Upper lobe of left lung (tissue), 6 donors: ENCODE measurements at regions not wholly inside any gene's neighbourhood (a gene's known extent, or its start where the extent isn't known, plus 50 kb on each side); places are given as distances from the start of the nearest gene placed in this dataset.

Experiments
- ATAC-seq, 2 donors: fragments of 200-7000 bp; cut with Tn5 transposase; one replicate each; pipeline ENCODE4 v1.9.1; 2022; ENCODE audit warnings: mild to moderate bottlenecking in 2 of 2, moderate library complexity in 2 of 2; ENCODE audit not compliant: low FRiP score in 2 of 2
- DNase-seq, 2 donors: peaks; one replicate each; pipeline ENCODE4 v3.0.0-alpha.2; 2019 to 2020
- H3K27ac ChIP-seq, 4 donors: fragments of 200-600 bp; sonication (generic); one replicate each; pipeline ENCODE4 v1.5.1; 2016 to 2019
- H3K27me3 ChIP-seq, 4 donors: fragments of 200-600 bp; sonication (generic); one replicate each; pipeline ENCODE4 v1.5.1; 2017 to 2019
- H3K36me3 ChIP-seq, 4 donors: fragments of 200-600 bp; sonication (generic); one replicate each; pipeline ENCODE4 v1.5.1; 2016 to 2019
- H3K4me1 ChIP-seq, 4 donors: fragments of 200-600 bp; sonication (generic); one replicate each; pipeline ENCODE4 v1.5.1; 2018 to 2019
- H3K4me3 ChIP-seq, 4 donors: fragments of 200-600 bp; sonication (generic); one replicate each; pipeline ENCODE4 v1.5.1; 2017 to 2019; ENCODE audit warnings: mild to moderate bottlenecking in 2 of 4, moderate library complexity in 1 of 4
- H3K9me3 ChIP-seq, 4 donors: fragments of 200-600 bp; sonication (generic); one replicate each; pipeline ENCODE4 v1.5.1; 2018 to 2019
- EP300 ChIP-seq, 4 donors: sonication (generic); formaldehyde crosslinking; IDR thresholded peaks; one replicate each; pipeline ENCODE4 v1.5.1; 2017; ENCODE audit warnings: antibody characterized with exemption in 4 of 4, control low read depth in 2 of 4
- POLR2A ChIP-seq, 4 donors: fragments of 450-650 bp; IDR thresholded peaks; one replicate each; pipeline ENCODE4 v1.5.1; 2016 to 2017; ENCODE audit warnings: antibody characterized with exemption in 4 of 4, mild to moderate bottlenecking in 2 of 4
- POLR2AphosphoS5 ChIP-seq, 2 donors: sonication (generic); formaldehyde crosslinking; IDR thresholded peaks; one replicate each; pipeline ENCODE4 v1.5.1; 2017; ENCODE audit warnings: antibody characterized with exemption in 2 of 2
- WGBS, 2 donors: methylation state at CpG; one replicate each; pipeline ENCODE4 v1.1.5; 2017 to 2018; 5-methylcytosine and 5-hydroxymethylcytosine counted together
- TF ChIP-seq, protein P1 (sequence below), 6 experiments: fragments of 450-650 bp in 4 of 6; fragments of 200-600 bp in 2 of 6; sonication (generic) in 2 of 6; IDR thresholded peaks; one replicate each; pipeline ENCODE4 v1.5.1; 2016 to 2019; ENCODE audit warnings: antibody characterized with exemption in 6 of 6
- donor health status: DM: no; HTN: no; CAD: no; lungs with moderate emphysema.
- donor health status: DM: no; HTN: yes; CAD: no; lungs with severe emphysema.

DNA sequence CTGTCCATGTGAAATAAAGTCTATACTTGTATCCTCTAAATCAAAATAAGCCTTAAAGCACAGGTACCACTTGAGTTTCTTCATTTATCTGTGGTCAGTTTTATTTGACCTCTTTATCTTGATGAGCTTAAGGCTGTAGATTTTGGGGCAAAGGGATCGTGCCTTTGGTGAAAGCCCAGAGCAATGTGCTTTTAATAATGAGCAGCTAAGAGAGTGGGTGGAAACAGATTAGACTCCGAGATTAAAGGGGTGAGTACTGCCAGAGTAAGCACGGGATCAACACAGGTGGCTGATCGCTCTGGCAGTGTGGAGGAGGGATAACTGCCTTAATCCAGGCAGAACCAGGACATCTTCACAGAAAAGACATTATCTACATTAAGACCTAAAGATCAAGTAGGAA lies 280.4 kb downstream of the TDRD15 start:
- WGBS, 2 donors = 70 to 73% methylated on average over 4 of the region's 4 CpGs
- Histone ChIP-seq H3K27ac (no peak overlapping the region), H3K4me1 (no peaks in the 10 kb centered on the region), H3K9me3 (no peaks in the 10 kb centered on the region), H3K27me3 (no peaks in the 10 kb centered on the region), H3K4me3 (no peak overlapping the region), H3K36me3 (no peaks in the 10 kb centered on the region)
- ATAC-seq (no peak), DNase-seq (no peak)
- TF ChIP-seq, protein P1, sequence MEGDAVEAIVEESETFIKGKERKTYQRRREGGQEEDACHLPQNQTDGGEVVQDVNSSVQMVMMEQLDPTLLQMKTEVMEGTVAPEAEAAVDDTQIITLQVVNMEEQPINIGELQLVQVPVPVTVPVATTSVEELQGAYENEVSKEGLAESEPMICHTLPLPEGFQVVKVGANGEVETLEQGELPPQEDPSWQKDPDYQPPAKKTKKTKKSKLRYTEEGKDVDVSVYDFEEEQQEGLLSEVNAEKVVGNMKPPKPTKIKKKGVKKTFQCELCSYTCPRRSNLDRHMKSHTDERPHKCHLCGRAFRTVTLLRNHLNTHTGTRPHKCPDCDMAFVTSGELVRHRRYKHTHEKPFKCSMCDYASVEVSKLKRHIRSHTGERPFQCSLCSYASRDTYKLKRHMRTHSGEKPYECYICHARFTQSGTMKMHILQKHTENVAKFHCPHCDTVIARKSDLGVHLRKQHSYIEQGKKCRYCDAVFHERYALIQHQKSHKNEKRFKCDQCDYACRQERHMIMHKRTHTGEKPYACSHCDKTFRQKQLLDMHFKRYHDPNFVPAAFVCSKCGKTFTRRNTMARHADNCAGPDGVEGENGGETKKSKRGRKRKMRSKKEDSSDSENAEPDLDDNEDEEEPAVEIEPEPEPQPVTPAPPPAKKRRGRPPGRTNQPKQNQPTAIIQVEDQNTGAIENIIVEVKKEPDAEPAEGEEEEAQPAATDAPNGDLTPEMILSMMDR (IDR thresholded peaks at IDR 0.05) = no peak

DNA sequence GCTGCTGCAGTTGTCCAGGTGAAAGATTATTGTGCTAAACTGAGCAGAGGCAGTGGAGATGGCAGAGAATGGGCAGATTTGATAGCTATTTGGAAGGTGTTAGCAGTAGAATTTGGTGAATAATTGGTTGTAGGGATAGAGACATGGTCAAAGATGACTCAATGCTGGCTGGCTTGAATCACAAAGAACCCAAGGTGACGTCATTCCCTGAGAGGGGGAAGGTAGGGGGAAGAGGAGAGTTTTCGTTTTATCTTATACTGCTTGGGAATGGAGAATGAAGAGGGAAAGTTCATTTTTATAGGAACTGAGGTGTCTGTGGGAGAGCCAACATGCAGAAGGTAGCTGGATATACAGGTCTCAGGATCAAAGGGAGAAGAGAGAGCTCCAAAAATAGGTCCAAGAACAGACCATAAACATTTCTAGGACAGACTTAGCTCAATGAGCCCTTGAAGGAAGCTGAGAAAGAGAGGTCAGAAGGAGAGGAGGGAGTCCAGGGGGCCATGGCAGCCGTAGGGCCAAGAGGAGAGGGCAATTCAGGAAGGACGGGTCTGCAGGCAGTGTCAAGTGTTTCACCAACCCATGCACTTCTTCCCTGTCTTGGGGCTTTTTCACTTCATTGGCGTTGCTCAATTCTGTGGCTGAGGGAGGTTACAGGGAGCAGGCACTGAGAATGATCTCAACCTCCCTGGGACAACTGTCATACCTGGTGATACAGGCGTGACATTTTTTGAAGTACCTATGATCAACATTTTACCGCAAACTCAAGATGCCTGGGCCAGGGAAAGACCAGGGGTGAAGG lies 281.3 kb downstream of the TDRD15 start:
- WGBS, 2 donors = 75 to 76% methylated on average over 7 of the region's 7 CpGs
- DNase-seq = no peak
- no peaks in the 10 kb centered on the region for H3K4me1 ChIP-seq
- ATAC-seq = peak in 1 of 2 donors; percentile 23
- H3K4me3 ChIP-seq = no peak overlapping the region
- TF ChIP-seq, protein P1 (IDR thresholded peaks at IDR 0.05) = no peak
- TF ChIP-seq POLR2A (IDR thresholded peaks at IDR 0.05) (no peak), POLR2AphosphoS5 (IDR thresholded peaks at IDR 0.05) (no peak), EP300 (IDR thresholded peaks at IDR 0.05) (no peak)
- H3K36me3 ChIP-seq = no peaks in the 10 kb centered on the region
- no peaks in the 10 kb centered on the region for H3K9me3 ChIP-seq
- H3K27me3 ChIP-seq = no peaks in the 10 kb centered on the region
- H3K27ac ChIP-seq = no peak overlapping the region

DNA sequence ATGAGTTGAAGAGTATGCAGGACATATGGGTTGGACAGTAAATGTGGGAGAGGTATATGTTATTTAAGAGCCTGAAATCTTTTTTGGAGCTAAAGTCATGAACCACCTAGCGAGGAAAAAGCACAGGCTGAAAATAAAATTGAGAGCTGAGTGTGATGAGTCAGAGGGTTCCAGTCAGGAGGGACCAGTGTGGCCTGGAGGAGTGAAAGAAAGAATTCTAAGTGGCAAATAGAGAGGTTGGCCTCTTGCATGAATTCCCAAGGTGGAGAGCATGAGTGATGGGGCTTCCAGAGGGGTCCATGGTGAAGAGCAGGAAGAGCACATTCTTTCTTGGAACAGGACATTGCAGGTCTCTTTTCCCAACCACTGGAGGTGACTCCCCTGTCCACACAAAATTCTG lies 282.6 kb downstream of the TDRD15 start:
- 82 to 83% methylated on average over 1 of the region's 1 CpG for WGBS, 2 donors
- no peaks in the 10 kb centered on the region for H3K27me3 ChIP-seq
- TF ChIP-seq POLR2A (IDR thresholded peaks at IDR 0.05) (no peak), POLR2AphosphoS5 (IDR thresholded peaks at IDR 0.05) (no peak), EP300 (IDR thresholded peaks at IDR 0.05) (no peak)
- TF ChIP-seq, protein P1 (IDR thresholded peaks at IDR 0.05) = no peak

DNA sequence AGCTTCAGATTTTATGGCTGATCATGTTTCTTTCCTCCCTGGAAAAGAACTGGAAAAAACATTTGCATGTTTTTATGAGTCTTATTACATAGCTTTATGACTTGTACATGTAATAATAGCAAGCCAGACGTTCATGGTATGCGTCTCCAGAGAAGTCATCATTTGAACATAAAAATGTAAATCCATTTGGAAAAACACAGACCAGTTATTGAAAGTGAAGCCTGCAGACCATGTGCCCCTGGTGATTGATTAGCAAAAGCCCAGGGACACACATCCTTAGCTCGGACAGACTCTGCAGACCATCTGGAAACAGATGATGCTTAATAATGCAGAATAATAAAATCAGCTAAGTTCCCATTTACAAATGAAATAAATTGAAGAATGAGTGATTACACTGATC lies 283.1 kb downstream of the TDRD15 start:
- Histone ChIP-seq H3K36me3 (no peaks in the 10 kb centered on the region), H3K4me1 (no peaks in the 10 kb centered on the region), H3K4me3 (no peak overlapping the region), H3K27ac (no peak overlapping the region), H3K9me3 (no peaks in the 10 kb centered on the region), H3K27me3 (no peaks in the 10 kb centered on the region)
- DNase-seq = no peak
- 71 to 75% methylated on average over 3 of the region's 3 CpGs for WGBS, 2 donors
- no peak for TF ChIP-seq POLR2A (IDR thresholded peaks at IDR 0.05)
- no peak for TF ChIP-seq EP300 (IDR thresholded peaks at IDR 0.05)
- TF ChIP-seq, protein P1 (IDR thresholded peaks at IDR 0.05) = no peak
- TF ChIP-seq POLR2AphosphoS5 (IDR thresholded peaks at IDR 0.05) = no peak
- no peak for ATAC-seq

More for the DNA sequence above, 282.6 kb downstream of the TDRD15 start:
- no peak for ATAC-seq
- no peaks in the 10 kb centered on the region for H3K36me3 ChIP-seq
- H3K9me3 ChIP-seq = no peaks in the 10 kb centered on the region
- H3K27ac ChIP-seq = no peak overlapping the region
- no peak for DNase-seq
- H3K4me1 ChIP-seq = no peaks in the 10 kb centered on the region
- no peak overlapping the region for H3K4me3 ChIP-seq

DNA sequence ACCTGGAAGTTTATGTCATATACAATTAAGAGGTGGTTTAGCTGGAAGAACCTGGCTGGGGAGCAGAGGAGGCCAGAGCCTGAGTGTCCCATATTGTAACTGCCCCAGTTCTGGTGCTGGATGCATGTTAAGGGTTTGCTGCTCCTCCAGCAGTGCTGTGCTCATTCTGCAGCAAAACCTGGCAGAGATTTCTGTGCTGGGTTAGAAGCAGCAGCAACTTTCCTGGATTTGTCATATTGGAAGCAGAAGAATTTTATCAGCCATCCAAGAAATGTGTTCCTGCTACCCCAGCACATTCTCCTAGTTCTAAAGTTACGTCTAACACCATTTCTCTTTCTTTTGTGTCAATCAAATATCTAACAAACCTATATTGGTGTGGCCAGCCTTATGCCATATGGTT lies 284.1 kb downstream of the TDRD15 start:
- ATAC-seq = no peak
- H3K36me3 ChIP-seq = no peaks in the 10 kb centered on the region
- no peak for DNase-seq
- WGBS, 2 donors = 55 to 67% methylated on average over 1 of the region's 1 CpG
- no peaks in the 10 kb centered on the region for H3K9me3 ChIP-seq
- no peak overlapping the region for H3K4me3 ChIP-seq
- H3K4me1 ChIP-seq = no peaks in the 10 kb centered on the region
- no peaks in the 10 kb centered on the region for H3K27me3 ChIP-seq
- TF ChIP-seq POLR2A (IDR thresholded peaks at IDR 0.05) (no peak), POLR2AphosphoS5 (IDR thresholded peaks at IDR 0.05) (no peak), EP300 (IDR thresholded peaks at IDR 0.05) (no peak)
- TF ChIP-seq, protein P1 (IDR thresholded peaks at IDR 0.05) = no peak
- H3K27ac ChIP-seq = no peak overlapping the region
